Upper lobe of left lung (tissue), 4 donors: ENCODE measurements at regions not wholly inside any gene's neighbourhood (a gene's known extent, or its start where the extent isn't known, plus 50 kb on each side); places are given as distances from the start of the nearest gene placed in this dataset.
A peak's percentile ranks its signal among the peaks of the same experiment; 100 is the strongest.

Experiments used
- CTCF ChIP-seq, 6 experiments: fragments of 450-650 bp in 4 of 6; fragments of 200-600 bp in 2 of 6; sonication (generic) in 2 of 6; IDR thresholded peaks; one replicate each; pipeline ENCODE4 v1.5.1; 2016 to 2019; ENCODE audit warnings: antibody characterized with exemption in 6 of 6
- POLR2AphosphoS5 ChIP-seq, 2 donors: sonication (generic); formaldehyde crosslinking; IDR thresholded peaks; one replicate each; pipeline ENCODE4 v1.5.1; 2017; ENCODE audit warnings: antibody characterized with exemption in 2 of 2

DNA sequence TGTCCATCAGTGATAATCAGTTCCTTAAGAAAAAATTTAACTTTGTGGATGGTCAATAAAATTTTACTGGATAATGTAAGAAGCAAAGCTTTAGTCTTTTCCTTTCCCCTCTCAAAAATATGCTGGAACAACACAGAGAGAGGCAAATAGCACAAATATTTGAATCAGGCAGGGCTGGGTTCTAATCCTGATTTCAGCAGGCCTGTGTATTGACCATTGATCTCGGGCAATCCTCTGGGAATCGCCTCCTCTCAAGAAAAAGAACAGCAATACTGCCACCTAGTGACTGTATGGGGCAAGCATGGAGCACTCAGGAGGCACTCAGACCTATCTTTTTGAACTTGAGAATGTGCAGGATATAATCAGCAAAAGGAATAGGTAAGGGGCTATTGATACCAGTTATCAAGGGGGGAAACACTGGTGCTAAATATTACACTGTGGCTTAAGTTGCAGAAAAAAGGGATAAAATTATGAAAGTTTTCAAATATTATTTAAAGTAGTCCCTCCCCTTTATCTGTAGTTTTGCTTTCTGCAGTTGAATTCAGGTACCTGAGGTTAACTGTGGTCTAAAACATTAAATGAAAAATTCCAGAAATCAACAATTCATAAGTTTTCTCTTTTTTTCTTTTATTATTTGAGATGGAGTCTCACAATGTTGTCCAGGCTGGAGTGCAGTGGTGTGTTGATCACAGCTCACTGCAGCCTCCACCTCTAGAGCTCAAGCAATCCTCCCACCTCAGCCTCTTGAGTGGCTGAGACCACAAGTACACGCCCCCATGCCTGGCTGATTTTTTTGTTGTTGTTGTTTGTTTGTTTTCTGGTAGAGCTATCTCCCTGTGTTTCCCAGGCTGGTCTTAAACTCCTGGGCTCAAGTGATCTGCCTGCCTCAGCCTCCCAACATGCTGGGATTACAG lies 91.8 kb upstream of the NHSL1 start:
- TF ChIP-seq CTCF (IDR thresholded peaks at IDR 0.05), result peak; percentile 60 to 76 (median 68)
- no peak for TF ChIP-seq POLR2AphosphoS5 (IDR thresholded peaks at IDR 0.05)
